HEK293T (cell line): ENCODE measurements at regions not wholly inside any gene's neighbourhood (a gene's known extent, or its start where the extent isn't known, plus 50 kb on each side); places are given as distances from the start of the nearest gene placed in this dataset.

Source experiments
- BHLHE40 ChIP-seq: fragments of 450-650 bp; IDR thresholded peaks from 2 replicates; pipeline ENCODE4 v1.6.1; 2016; ENCODE audit warnings: mild to moderate bottlenecking, moderate library complexity, borderline replicate concordance
- ELF4 ChIP-seq: fragments of 450-650 bp; IDR thresholded peaks from 2 replicates; pipeline ENCODE4 v1.6.1; 2017; ENCODE audit warnings: antibody characterized with exemption
- FOXK2 ChIP-seq: fragments of 450-650 bp; IDR thresholded peaks from 2 replicates; pipeline ENCODE4 v1.6.1; 2016; ENCODE audit warnings: mild to moderate bottlenecking
- HDGF ChIP-seq: fragments of 450-650 bp; IDR thresholded peaks from 2 replicates; pipeline ENCODE4 v1.6.1; 2017; ENCODE audit warnings: antibody characterized with exemption, borderline replicate concordance
- L3MBTL2 ChIP-seq: fragments of 450-650 bp; conservative IDR thresholded peaks from 2 replicates; pipeline ENCODE4 v1.6.1; 2016; ENCODE audit warnings: mild to moderate bottlenecking
- NFRKB ChIP-seq: fragments of 450-650 bp; IDR thresholded peaks from 2 replicates; pipeline ENCODE4 v1.6.1; 2016; ENCODE audit warnings: mild to moderate bottlenecking, moderate library complexity

- TF ChIP-seq BHLHE40, result no peak
- TF ChIP-seq NFRKB, result no peak
- TF ChIP-seq ELF4, result no peak
- TF ChIP-seq HDGF, result no peak
- no peak for TF ChIP-seq L3MBTL2
- no peak for TF ChIP-seq FOXK2
Measured at GRCh38 chr6:115511771-115512170, 548.9 kb downstream of the FRK start.
